C4-2B (cell line): ENCODE measurements at regions not wholly inside any gene's neighbourhood (a gene's known extent, or its start where the extent isn't known, plus 50 kb on each side); places are given as distances from the start of the nearest gene placed in this dataset.

Source experiments
- CTCF ChIP-seq: fragments of 450-650 bp; conservative IDR thresholded peaks from 2 replicates; pipeline ENCODE4 v1.5.1; 2017; ENCODE audit warnings: mild to moderate bottlenecking
- ZFX ChIP-seq: fragments of 450-650 bp; IDR thresholded peaks from 2 replicates; pipeline ENCODE4 v1.6.1; 2017

GRCh38 chr2:195047955-195048354 is 609.1 kb upstream of the SLC39A10 start:
- TF ChIP-seq CTCF (no peak), ZFX (no peak)
